Fibroblast of upper back skin (primary cell): ENCODE measurements at regions not wholly inside any gene's neighbourhood (a gene's known extent, or its start where the extent isn't known, plus 50 kb on each side); places are given as distances from the start of the nearest gene placed in this dataset.
"Not testable (repeated sequence)": the region's sequence is repeated elsewhere in the genome, so short reads cannot be mapped to it uniquely, and the experiment has no call there.

Experiments
- DNase-seq: peaks from one replicate; pipeline ENCODE4 v3.0.0-alpha.2; 2013

DNA sequence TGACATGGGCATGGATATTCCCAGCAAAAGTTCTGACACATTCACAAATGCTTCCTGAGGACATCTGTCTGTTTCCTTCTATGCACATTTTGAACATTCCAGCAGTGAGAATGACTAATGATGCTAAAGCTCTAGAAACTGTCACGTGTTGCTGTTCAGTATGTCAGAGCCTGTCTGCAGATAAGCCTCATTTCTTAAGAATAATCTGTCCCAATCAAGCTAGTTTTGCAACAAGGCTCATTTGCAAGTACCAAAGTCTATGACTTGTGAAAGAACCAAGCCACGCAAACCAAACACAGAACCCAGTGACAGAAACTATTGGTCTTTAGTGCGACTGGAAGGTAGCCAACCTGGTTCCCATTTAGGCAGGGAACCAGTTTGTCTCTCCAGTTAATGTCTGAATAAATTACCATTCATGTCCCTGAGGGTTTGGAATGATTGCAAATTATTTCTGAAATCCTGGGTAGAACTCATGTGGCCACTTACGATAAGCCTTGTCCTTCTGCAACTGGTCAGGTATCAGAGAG lies 178.5 kb downstream of the C9orf152 start:
- peak; percentile 89 for DNase-seq

DNA sequence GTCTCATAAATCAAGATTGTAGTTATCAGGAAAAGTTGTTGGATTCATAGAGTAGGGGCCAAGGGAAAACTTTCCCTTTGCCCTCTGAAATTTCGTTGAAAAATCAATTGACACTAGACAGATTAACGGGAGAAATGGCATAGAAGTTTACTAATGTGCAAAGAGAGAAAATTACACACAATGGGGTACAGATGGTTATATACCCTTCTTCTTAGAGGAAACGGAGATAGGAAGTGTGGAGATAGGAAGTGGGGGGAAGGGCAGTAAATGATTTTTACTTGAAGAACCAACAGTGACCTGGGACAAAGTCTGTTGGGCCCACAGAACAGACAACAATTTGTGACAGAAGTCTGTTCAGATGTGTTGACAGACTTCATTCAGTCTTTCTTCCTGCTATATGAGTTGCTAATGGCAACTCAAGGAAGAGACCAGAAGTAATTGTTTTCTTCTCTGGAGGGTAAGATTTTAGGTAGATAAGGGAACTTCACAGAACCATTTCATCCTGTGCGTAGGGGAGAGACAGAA lies 177.9 kb downstream of the C9orf152 start:
- DNase-seq = no peak

DNA sequence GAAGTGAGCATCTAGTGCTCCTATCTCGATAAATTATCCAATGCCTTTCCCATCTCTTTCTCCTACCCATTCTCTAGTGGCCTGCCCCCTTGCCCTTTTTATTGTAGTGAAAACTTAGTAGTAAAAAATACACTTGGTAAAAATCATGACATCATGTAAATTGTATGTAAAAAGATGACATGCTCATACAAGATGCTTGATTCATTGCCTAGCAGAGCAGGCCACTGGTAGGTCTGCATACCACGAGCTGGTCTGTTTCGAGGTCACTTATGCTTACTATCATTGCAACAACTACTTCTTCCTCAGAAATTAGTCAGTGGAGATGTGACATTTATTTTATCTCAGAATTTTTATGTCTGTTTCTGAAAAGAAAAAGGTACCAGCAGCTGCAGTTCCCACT lies 177.3 kb downstream of the C9orf152 start:
- peak; percentile 82 for DNase-seq

DNA sequence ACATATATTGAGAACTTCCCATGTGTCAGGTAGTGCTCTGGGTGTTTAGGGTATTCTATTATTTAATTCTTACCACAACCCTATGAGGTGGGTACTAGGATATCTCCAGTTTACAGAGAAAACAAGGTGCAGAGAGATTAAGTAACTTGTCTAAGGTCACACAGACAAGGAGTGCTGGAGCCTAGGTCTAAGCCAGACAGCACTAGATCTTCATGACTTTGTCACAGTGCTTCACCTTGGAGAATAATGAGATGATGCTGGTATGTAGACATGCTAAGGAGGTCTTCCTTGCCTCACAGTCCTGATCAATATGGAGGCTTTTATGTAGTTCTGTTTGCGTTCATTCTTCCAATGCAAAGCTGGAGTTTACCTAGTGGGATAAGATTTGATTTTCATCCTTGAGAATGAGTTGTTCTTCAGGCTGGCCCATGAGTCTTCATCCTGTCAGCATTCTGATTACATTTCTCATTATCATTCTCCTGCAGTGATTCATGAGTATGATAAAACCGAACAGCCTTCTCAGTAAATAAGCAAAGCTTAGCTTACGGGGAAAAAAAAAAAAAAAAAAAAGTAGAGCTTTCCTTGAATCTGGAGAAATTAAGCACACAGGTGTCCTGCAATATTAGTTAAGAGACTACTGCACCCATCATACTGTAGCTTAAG lies 176.3 kb downstream of the C9orf152 start:
- peak; percentile 83 for DNase-seq

DNA sequence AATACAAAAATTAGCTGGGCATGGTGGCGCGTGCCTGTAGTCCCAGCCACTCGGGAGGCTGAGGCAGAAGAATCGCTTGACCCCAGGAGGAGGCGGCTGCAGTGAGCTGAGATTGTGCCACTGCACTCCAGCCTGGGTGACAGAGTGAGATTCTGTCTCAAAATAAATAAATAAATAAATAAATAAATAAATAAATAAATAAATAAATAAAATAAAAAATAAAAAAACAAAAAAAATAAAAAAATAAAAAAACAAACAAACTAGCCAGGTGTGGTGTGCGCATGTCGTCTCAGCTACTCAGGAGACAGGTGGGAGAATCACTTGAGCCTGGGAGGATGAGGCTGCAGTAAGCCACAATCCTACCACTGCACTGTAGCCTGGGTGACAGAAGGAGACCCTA lies 175.4 kb downstream of the C9orf152 start:
- not testable (repeated sequence) for DNase-seq

DNA sequence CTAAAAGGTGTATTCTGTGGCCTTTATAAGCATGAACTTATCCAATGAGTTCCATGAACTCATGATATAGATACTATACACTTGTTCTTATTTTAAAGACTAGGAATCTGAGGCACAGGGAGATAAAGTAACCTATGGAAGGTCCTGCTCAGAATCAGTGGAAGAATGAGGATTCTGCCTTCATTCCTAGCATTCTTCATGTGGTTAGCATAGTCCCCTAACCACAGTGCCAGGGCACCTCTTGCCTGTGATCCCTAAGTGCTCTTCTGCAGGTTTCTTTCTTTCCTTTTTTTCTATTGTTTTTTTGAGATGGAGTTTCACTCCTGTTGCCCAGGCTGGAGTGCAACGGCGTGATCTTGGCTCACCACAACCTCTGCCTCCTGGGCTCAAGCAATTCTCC lies 174.1 kb downstream of the C9orf152 start:
- peak; percentile 51 for DNase-seq

DNA sequence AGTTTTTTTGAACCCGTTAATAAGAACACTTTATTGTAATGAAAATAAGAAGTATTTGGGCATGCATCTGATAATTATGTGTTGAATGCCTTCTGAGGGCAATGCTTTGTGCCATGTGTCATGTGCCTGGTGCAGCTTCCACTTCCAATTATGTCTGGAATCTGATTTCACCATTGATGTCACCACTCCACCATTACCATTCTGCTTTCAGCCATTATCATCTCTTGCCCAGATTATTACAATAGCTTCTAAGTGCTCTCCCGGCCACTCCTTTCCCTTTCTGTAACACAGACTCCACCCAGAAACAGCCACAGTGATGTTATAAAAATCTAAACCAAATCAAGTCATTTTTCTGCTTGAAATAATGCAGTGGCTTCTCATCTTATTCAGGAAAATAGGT lies 171.7 kb downstream of the C9orf152 start:
- DNase-seq = no peak

DNA sequence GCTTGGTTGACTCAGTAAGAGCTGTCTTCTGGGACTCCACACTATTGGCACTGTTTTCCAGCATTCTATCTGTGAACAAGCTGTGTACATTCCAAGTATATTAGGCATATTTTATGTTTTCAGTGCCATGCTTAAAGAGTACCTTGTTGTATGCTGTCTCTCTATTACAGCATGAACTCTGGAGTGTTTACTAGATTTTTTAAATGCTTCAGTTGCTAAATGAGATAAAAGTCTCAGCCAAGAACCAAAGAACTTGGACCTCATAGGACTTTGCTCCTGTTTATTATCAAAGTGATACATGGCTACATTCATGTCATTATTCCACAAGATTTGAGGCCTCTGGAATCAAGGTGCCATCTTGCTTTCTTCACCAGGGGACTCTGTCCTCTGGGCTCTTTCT lies 167.2 kb downstream of the C9orf152 start:
- DNase-seq = peak; percentile 73

DNA sequence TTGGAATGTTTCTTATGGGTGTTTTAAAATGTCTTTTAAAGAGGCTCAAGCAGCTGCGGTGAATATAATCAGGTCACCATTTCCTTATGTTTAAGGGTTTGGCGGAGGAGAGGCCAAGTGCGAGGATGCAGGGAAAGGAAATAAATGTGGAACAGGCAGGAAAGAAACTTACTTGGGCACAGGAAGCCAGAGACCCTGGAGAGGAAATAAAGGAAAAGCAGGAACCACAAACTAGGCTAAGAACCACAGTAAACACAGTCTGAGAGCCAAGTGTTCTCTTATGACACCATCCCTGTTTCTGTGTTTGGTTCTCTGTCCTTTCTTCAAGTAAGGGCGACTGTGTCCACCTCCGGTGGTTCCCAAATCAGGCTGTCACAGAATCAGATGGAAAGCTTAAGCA lies 166.5 kb downstream of the C9orf152 start:
- DNase-seq = no peak

DNA sequence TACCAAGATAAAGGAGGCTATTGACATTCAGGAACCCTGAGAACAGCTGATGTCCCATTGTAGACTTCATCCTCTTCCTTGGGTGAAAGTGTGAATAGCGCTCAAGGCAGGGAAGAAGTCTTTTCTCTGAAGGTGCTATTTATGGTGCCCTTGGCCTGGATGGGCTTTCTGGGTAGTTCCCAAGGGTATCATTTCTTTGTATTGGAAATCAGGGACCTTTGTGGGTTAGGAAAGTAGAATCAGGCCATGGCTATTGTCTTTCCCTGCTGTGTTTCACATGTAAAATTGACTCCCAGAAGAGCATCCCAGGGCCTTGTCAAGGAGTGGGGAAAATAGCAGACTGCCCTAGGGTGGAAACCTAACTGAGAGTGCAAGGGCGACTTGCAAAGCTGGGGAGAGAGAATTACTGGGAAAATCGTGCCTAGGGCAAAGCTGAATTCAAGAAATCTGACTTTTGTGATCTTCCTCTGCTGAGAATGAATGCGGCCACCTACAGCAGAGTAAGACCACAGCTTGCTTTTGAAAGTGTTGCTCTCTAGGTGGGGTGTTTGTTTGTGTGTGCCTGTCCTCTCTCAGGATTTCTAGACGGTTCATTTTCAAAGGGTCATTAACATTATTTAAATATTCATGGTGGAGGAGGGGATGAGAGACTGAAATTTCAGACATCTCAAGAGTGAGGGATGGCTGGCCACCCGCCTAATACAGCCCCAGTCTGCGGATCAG lies 160.6 kb downstream of the C9orf152 start:
- DNase-seq = no peak

DNA sequence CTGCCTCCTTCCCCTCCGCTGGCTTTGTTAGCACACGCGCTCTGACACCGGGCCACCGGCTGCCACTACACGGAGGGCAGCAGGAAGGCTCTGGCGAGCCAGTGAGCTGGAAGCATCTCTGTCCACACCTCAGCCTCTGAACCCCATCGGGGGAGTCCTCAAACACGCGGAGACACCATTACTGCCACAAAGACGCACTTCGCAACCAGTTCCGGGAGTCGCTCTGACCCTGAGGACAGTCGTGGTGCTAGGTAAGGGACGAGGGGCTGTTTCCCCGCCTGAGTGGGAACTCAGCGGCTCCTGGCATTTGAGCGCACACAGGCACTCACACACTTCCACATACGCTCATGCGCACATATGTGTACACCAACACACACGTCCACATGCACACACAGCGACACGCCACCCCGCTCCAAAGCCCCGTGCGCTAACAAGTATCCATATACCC lies 160.0 kb downstream of the C9orf152 start:
- DNase-seq = no peak

DNA sequence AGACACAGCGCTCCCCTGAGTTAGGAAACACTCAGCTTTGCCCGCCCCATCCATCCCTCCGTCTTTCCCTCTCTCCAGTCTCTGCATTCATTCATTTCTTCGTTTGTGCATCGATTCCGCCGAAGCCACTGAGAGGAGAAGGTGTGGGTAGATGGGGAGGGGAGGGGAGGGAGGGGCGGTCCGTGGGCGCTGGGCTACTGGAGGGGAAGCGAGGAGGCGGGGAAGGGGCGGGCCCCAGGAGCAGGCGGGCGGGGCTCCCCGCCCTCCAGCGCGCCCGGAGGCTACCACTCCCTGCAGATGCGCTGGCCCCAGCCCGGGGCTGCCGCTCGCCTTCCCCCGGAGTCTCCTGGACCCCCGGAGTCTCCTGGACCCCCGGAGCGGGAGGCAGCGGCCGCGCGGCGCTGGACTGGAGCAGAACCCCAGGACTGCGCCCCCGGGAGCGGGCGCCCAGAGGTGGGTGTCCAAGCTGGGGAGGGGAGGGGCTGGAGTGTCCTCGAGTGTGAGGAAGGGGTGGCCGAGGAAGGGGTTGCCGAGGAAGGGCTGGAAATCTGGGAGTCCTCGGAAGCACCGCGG lies 159.5 kb downstream of the C9orf152 start:
- DNase-seq = peak; percentile 79

DNA sequence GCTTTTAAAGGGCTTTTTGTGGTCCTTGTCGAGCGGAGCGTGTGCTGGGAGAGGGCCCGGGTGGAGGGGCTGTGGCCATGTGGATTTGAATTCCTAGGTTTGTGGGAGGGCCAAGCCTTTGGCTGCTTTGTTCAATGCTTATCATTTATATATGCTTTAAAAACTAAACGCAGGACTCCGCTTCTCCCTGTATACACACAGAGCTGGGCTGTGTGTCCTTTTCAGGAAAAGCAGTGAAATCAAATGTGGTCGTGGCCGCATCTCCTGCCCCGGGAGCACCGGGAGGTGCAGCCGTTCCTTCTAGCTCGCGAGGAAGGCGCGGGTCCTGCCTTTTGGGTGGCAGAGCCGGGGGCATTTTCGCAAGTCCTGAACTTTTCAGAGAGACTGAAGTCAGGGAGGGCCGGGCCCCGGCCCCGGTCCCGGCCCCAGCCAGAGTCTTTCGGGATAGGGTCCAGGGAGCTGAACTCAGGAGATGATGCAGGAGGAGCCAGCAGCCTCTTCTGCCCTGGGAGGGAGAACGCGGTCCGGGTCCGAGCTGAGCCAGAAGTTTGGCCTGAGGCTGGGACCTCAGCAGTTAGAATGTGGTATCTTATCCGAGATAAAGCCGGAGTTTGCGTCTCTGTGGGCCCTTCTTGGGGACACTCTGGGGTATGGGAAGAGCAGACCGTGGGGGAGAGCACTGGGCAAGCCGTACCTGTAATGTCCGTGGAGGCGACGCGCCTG lies 158.8 kb downstream of the C9orf152 start:
- peak; percentile 34 for DNase-seq

DNA sequence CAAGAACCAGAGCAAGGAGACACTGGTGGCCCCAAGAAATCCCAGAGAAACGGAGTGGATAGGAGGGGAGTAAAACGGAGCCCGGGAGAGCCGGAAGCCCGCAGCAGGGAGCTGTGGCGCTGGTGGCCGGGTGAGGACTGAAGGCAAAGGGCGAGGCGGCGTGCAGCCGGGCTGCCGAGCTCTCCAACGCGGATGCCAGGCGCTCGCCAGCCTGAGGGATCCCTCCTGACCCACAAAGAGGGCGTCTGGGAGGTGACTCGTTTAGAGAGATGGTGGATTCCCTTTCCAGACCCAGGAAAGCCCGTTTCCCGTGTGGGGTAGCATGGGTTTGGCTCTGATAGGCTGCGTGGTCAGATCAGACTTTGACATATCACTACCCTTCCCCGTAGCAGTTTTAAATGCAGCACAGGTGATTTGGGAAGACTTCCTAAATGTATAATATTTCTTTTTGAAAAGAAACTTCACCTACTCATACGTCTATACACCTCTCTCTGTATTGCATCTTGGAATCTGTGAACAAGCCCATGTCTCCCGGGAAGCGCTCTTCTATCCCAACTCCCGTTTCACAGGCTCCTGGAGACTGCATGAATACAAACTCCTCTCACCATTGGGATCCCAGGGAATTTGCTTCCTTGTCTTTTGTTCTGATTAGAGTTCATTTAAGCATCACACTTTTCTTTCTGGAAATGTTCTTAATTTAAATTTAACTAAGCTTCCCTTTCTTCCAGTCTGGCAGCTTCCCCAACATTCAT lies 158.1 kb downstream of the C9orf152 start:
- no peak for DNase-seq

DNA sequence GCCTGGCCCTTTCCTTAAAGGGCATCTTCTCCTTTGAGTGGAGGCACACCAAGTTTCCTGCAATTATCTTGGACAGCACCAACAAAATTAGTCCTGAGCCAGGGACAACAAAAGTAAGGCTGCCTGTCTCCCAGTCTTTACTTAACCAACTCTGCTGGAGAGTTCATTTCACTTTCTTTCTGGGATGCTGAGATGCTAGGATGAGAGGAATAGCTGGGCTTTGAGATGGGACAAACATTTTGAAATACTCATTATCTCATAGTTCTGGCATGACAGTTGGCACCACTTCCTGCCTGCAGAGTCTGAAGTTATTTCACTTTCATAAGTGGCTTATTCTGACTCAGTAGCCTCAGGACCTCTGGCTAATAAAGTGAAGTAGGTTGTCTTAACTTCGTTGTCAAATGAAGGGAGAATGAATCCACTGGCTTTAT lies 157.0 kb downstream of the C9orf152 start:
- DNase-seq = peak; percentile 91

DNA sequence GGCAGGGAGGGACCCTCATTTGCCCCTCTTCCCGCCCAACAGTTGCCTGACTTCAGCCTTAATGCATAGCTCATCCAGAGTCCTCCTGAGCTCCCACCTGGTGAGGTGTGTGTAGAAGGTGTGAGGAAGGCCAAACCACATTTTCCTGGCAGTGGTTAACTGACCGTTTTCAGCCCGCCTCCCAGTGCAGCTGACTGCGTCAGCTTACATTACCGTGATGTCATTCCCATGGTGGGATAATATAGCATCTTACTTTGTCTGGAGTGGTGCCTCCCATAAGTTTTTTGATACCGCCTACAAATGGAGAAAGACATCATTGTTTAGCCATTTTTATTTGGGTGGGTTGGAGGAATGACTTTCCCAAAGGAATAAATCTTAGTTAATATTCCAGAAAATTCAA lies 151.9 kb downstream of the C9orf152 start:
- DNase-seq = no peak

DNA sequence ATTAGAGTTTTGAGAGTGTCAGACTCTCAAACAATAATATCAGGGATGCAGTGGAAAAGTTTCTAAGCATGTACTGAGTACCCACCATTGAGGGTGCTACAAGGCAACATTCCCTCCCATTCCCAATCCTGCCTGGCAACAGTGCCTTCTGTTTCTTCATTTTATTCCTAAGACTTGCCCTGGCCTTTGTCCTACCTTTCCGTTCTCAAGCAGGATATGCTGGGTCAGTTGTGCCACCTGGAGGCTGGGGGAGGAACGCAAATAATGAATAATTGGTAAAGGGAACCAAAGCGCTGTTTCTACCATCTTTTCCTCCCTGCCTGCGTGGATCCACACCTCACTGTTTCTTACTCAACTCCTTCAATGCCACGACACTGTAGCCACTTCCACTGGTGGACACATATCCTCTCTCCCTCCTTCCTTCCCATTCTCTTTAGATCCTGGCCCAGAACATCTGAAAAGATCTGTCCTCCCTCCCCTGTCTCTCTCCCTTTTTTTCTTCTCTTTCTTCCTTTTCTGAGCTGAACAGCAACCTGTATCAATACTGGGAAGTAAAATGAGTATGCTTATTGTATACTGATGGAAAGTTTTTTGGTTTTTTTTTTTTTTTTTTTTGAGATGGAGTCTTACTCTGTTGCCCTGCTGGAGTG lies 149.5 kb downstream of the C9orf152 start:
- peak; percentile 53 for DNase-seq

DNA sequence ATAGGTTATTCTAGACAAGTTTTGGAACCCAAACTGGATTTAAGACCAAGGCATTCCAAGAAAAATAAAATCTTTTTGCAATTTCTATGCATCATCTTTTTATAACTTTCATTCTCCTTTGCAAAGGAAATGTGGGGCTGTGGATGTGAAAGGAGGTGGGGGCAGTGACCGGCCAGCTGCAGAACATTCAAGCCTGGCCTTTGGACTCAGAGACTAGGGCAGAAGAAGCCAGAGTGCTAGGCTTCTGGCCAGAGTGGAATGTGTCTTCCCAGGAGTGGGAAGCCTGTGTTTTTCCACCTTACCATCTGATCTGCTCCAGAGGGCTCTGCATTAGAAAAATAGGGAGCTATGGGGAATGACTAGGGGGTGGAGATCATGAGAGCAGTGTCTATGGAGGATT lies 148.5 kb downstream of the C9orf152 start:
- no peak for DNase-seq

DNA sequence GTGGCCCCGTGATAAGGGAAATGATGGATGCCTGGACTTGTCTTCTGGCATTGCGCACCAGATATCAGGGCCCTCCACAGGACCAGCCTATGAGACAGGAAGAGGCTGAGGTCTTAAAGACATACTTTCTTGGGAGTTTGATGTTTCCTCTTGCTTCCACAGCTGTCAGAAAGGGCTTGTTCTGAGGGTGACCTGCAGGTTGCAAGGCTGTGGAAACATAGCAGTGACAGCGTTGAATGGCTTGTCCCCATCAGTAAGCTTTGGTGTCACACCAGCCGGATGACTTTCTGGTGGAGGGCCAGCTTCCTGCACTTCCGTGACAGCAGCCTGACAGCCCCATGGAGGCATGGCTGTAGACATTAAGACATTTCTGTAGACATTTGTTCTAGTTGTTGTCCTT lies 143.2 kb downstream of the C9orf152 start:
- no peak for DNase-seq

DNA sequence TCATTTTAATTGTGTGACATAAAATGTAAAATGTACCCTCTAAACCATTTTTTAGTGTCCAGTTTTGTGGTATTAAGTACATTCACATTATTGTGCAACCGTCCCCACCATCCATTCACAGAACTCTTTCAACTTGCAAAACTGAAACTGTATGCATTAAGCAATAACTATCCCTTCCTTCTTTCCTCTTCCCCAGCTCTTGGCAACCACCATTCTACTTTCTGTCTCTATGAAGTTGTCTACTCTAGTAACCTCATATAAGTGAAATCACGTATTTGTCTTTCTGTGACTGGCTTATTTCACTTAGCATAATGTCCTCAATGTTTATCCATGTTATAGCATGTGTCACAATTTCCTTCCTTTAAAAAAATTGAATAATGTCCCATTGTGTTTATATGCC lies 142.4 kb downstream of the C9orf152 start:
- peak; percentile 37 for DNase-seq

DNA sequence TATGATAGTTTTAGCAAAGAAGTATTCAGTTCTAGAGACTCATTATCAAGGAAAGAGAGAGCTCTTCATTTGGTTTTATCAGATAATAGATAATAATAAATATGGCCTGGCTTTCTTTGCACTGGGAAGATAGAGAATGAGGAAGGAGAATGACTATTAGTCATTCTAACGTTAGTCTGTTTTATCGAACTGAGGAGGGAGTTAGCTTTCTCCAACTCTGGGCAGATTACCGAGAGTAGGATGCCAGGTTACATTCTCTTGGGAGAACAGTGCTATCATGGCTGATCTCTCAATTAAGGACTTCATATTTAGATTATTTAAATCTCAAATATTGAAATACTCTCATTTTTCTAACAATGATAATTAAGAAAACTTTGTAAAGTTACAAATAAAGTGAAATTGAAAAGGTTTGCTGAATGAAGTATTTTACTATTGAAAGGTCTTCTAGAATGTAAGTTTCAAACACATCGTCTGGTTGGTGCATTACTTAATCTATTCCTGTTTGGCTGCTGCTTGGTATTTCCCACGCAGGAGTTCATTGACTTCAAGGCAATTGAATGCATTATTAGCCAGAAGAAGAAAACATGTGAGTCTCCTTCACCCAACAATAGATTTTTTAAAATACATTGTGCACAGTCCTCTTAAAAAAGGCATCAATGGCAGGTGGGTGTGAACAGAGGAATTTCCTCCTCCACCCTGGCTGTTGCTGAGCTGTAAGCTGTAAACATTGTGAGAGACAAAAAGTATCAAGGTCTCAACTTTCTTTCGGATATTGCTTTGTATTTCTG lies 140.8 kb downstream of the C9orf152 start:
- DNase-seq = no peak
